Myocyte (in vitro differentiated cells): ENCODE measurements at regions not wholly inside any gene's neighbourhood (a gene's known extent, or its start where the extent isn't known, plus 50 kb on each side); places are given as distances from the start of the nearest gene placed in this dataset.
"Not testable (repeated sequence)": the region's sequence is repeated elsewhere in the genome, so short reads cannot be mapped to it uniquely, and the experiment has no call there.

ENCODE experiments used
- DNase-seq: peaks from one replicate; pipeline ENCODE4 v3.0.0-alpha.2; 2012; ENCODE audit warnings: low read depth

DNA sequence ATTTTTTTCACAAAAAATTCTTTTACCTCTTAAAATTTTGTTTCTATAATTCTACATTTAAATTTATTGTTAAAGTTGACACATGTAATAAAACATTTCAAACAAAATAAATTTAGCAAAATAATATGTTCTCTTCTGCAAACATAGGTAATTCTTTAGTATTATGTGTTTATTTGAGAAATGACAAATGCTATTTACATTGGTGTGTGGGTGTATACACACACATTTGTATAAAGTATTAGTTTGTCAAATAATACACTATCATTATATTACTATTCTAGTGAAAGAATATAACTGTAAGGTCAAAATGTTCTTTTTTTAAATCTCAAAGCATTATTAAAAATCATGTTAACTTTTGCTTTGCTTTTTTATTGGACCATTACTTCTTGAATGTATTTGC lies 1370.6 kb downstream of the SI start:
- no peak for DNase-seq

DNA sequence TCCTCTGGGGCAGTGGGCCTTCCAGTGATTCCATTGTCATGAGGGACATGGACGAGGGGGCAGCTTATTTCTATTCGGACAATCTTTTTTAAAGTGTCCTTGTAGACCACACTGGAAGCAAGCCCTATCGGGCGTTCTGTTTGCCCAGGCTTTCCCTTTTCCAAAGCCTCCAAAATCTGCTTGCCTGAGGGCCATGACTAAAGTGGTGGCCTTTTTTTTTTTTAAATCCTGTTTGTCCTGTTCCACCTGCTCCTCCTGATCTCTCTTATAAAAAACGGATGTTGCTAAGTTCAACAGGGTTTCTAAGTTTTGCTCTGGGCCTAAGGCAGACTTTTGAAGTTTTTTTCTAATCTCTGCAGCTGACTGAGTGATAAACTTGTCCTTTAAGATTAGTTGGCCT lies 1380.1 kb downstream of the SI start:
- not testable (repeated sequence) for DNase-seq

DNA sequence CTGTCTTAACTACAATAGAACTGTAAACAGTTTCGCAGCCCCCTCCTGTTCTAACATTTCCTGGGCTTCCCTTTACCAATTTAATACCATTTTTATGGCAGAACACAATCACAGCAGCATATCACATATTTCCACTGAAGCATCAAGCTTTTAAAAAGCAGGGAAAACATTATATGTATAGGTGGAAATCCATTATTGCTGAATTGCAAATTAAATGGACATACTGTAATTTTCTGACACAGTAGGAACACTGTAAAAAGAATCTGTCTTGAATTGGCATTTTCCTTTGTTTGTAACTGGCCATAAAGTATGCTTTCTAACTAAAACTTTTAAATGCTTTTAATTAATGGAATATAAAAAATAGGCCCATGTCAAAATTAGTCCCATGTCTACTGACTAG lies 1385.8 kb downstream of the SI start:
- no peak for DNase-seq

DNA sequence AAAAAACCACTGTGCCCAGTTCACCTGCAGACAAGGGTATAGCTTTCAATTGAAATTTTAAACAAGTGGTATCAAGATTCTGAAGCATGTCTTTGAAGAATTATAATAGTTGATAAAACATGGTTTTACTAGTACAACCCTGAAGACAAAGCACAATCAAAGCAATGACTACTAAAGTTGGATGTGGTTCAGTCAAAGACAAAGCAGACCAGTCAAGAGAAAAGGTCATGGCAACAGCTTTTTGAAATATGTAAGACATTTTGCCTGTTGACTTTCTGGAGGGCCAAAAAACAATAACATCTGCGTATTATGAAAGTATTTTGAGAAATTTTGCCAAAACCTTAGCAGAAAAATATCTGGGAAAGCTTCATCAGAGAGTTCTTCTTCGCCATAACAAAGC lies 1393.6 kb downstream of the SI start:
- DNase-seq = no peak

DNA sequence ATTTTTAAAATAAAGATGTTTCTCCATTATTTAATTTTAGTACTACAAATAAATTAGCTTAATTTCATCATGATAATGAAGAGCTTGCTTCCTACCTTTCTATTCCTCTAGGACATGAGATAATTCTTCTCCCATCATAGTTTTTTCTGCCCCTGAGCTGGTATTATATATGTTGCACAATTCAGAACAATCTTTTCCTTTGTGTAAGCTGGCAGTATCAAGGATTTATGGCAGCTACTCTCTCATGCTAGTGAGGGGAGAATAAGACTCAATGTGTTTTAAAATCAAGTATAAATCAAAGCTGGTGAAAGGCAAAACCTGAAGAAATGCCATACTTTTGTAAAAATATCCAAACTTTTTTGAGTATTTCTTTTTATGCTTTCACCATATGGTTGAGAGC lies 1405.3 kb downstream of the SI start:
- no peak for DNase-seq

DNA sequence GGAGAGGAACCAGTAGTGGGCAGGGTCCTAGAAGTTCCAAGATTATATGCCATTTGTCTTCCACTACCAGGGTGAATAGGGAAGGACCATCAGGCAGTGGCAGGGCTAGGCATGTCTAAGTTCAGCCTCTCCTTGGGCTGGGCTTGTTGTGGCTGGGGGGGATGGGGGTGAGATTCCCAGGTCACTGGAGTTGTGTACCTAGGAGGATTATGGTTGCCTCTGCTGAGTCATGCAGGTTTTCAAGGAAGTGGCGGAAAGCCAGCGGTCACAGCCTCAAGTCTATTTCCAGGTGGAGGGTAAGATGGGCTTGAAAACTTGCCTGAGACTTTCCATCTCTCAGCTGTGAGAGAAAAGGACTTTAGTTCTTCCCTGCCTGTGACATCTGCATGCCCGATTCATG lies 1407.1 kb downstream of the SI start:
- no peak for DNase-seq

DNA sequence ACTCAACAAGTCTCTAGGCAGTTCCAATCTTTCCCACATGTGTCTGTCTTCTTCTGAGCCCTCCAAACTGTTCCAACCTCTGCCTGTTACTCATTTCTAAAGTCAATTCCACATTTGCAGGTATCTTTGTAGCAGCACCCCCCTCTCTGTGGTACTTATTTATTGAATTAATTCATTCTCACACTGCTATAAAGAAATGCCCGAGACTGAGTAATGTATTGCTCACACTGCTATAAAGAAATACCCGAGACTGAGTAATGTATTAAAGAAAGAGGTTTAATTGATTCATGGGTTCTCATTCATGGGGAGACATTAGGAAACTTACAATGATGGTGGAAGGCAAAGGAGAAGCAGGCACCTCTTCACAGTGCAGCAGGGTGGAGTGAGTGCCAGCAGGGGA lies 1413.8 kb downstream of the SI start:
- no peak for DNase-seq

DNA sequence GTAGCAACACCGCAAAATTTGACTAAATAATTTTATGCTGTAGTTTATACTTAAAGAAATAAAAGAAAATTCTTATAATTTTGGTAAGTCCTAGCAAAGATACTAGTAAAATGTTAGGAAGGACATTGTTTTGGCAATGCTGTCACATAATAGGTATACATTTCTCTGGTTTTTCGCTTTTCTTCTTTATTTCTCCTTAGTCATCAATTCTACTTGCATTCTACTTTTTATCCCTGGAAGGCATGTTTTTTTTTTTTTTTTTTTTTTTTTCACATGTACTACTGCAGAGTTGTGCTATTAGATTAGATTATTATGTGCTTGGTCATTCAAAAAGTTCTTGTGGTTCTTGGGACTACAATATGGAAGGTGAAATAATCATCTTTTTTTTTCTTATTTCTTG lies 1421.2 kb downstream of the SI start:
- no peak for DNase-seq

DNA sequence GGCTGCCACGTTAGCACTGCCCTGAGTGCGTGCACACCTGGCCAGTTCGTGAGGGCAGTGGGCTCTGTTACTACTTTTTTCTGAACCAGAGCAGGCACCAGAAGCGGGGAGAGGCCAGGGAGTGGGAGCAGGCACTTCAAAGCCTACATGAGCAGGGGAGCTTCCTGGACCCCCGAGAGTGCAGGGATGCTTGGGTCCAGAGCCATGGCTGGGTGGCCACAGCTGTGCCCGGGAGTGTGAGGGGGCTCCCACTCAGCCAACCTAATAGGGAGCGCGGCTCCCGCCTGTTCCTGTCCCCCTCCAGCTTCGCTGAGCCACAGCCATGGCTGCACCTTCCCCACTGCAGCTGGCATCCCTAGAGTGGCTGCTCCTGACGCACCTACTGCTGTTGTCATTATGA lies 1423.3 kb downstream of the SI start:
- no peak for DNase-seq

DNA sequence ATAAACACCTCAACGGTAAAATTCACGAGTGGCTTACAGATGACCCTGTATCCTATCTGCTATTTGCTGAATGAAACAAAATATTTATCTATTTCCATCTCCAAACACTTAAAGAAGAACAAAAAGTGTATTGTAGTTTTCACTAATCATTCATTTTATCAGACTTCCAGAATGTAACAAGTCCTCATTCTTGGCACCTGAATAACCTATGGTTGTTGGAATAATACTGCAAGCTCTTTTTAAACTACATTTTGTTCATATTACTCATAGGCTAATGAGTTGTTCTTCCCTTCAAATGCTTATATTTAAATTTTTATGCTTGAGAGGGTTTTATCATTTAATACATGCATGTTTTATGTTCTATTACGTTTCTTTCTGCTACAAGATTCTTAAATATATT lies 1434.1 kb downstream of the SI start:
- DNase-seq = no peak

DNA sequence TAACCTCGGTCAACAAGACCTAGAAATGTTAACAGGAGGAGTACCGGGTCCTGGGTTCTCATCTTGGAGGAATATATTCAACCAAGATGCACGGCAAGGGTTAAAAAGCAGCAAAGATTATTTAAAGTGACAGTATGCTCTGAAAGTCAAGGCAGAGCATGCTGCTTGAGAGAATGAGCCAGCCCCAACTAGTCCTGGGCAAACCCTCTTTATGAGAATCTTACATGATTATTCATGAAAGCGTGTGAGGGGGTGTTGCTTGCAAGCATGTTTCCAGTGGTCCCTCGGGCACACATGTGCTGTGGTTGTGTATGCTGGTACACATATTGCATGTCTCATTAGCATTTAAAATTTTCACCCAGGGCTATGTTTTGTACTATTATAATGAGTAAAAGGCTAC lies 1445.6 kb downstream of the SI start:
- no peak for DNase-seq

DNA sequence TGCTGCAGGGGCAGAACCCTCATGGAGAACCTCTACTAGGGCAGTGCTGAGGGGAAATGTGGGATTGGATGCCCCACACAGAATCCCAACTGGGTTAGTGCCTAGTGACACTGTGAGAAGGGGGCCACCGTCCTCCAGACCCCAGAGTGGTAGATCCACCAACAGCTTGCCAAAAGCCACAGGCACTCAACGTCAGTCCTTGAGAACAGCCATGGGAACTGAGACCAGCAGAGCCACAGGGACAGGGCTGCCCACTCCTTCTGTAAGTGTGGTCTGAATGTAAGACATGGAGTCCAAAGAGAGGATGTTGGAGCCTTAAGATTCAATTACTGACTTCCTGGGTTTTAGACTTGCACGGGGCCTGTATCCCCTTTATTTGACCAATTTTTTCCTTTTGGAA lies 1451.5 kb downstream of the SI start:
- no peak for DNase-seq

DNA sequence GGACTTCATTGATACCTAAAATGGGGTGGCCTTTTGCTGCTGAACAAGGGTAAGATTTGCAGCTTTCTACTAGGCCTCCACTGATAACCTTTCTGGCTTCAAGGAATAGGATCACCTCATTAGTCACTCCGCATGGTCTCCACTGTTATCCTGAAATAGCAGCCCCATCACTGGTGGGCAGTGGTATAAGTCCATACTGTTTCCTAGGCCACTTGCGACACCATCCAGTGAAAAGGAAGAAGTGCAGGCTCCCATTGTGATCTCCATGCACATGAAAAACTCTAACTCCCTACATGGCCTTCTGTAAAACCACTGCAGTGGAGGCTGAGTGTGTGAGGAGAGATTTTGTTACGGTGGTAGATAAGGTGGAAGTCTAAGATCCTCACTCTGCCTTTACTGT lies 1455.9 kb downstream of the SI start:
- peak; percentile 49 for DNase-seq

DNA sequence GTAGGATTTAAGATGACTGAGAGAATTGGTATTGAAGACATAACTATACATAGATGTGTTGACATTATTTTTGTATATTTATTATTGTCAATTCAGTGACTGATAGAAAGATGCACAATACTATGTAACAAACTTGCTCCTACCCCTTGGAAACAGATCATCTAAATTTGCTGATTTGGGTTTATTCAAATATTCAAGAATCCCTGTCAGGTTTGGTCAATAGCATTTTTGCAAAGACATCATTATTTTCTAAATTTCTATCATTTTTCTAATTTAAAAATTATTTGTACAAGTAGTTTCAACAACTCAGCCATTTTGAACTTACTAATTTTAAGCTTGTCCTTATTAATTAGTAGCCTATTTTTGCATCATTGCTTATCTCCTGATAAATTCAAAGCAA lies 1463.4 kb downstream of the SI start:
- no peak for DNase-seq

DNA sequence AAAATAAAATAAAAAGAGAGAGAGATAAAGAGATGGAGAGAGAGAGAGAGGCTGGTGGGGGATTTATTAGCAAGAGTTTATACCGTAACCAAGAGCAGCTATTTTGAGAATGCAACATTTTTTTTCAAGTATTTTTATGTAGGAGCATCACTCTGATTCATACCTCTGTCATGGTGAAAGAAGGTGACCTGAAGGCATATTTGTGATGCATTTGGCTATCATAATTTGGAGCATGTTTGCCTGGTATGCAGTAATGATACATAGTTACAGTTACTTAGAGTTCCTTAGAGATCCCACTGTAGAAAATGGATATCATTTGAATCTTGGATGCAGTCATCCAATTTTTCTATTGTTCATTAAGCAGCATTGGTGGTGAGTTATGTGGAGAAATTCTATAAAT lies 1472.4 kb downstream of the SI start:
- DNase-seq = no peak

DNA sequence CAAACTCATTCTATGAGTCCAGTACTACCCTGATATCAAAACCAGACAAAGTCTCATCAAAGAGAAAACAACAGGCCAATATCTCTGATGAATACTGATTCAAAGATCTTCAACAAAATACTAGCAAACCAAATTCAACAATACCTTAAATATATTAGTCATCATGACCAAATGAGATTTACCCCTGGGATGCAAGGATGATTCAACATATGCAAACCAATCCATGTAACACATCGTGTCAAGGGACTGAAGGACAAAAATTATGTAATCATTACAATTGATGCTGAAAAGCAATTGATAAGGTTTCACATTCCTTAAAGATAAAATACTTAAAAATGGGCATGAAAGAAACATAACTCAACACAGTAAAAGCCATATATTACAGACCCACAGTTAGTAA lies 1476.9 kb downstream of the SI start:
- no peak for DNase-seq

DNA sequence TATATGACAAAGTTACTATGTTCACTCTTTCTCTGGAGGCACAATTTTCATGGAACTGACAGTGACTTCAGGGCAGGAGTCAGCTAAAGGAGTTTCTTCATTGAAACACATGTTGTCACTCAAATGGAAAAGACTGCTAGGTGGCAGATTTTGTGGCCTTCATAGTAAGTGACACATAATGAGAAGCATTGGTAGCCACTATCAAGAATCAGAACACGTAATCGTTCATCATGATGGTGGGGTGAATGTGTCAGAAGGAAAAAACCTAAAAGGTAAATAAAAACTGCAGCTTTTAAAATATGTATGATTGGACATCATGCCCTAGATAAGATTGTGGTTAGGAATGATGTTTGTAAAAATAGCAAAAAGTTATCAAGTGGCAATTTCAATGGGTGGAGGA lies 1491.0 kb downstream of the SI start:
- DNase-seq = no peak

DNA sequence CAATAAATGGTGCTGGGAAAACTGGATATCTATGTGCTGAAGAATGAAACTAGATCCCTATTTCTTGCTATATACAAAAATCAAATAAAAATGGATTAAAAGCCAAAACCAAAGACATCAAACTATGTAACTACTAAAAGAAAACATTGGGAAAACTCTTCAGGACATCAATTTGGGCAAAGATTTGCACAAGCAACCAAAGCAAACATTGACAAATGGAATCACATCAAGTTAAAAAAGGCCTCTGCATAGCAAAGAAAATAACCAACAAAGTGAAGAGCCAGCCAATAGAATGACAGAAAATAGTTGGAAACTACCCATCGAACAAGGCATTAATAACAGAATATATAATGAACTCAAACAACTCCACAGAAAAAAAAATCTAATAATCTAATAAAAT lies 1495.3 kb downstream of the SI start:
- DNase-seq = no peak

DNA sequence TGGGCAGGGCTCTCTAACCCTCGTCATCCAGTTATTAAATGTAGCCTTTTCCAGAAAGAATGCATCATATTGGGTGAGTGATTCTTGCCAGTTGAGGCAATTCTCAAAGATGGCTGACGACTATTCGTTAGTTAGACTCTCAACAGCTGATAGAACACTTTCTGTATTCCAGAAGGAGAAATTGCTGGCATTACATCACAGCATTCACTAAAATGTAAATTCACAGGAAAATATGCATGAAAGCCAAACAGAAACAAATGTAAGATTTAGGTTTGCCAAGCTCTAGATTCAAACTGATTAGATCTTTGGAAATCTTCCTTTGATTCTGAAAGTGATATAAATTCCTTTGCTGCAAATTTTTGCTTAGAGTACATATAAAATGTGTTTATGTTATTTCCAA lies 1501.0 kb downstream of the SI start:
- DNase-seq = no peak

DNA sequence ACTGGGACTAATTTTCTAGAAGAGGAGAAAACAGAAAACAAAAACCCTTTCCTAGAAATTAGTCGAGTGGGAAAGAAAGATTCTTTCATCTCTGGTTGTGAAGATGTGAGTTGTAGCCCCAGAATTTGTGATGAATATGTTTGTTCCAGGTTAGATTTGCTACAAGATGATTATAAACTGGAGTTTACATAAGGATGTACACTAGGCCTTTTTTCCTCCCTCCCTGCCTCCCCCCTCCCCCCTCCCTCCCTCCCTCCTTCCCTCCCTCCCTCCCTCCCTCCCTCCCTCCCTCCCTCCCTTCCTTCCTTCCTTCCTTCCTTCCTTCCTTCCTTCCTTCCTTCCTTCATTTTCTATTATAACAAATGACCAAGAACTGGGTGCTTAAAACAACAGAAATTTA lies 1502.0 kb downstream of the SI start:
- DNase-seq = no peak

DNA sequence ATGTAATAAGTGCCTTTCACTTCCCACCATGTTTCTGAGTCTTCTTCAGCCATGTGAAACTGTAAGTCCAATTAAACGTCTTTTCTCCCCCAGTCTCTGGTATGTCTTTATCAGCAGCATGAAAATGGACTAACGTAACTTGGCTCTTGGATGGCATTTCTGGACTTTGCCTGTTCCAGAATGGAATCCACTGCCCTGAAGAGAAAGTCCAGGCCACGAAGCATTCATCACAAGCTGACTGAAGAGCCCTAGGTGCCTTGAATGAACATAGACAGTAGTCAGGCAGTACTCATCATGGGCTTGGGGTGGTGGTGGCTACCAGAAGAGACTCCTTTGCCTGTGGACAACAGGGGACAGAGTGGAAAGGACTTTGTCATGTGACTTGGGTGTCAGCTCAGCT lies 1505.0 kb downstream of the SI start:
- DNase-seq = no peak

DNA sequence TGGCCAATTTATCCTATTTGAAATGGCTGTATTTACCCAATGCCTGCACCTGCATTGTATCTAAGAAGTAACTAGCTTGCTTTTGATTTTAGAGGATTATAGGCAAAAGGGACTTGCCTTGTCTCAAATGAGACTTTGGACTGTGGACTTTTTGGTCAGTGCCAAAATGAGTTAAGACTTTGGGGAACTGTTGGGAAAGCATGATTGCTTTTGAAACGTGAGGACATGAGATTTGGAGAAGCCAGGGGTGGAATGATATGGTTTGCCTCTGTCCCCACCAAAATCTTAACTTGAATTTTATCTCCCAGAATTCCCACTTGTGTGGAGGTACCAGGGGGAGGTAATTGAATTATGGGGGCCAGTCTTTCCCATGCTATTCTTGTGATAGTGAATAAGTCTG lies 1505.4 kb downstream of the SI start:
- no peak for DNase-seq

DNA sequence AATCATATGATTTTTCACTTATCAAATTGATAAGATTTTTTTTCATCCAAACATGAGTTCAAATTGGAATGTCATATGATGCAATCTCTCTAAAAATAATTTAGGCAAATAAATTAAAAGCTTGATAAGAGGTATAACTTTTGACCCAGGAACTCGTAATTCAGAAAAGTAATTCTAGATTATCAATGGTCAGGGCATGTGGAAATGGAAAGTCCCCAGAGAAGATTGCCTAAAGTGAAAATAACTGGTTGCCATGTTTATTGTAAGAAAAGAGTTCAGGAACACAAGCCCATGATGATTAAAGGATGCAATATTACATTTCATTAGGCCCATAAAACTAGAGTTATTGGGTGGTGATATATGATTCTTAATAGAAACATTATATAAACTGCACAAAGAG lies 1514.8 kb downstream of the SI start:
- DNase-seq = no peak

DNA sequence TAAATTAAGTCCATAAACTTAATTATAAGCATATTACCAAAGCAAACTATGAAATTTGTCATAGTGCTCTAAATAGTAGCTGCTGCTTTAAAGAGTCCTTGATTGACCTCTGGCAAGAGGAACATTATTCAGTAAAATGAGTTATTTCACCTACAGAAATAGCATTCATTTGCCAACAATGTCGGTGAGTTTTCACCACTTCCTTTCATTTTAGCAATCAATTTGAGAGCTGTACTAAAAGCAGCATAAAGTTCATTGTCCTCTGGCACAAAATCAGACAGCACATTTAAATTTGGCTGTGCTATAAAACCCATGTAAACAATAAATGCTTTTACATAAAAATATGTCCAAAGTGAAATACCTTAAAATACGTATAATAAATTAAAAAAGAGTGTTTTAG lies 1515.7 kb downstream of the SI start:
- no peak for DNase-seq

DNA sequence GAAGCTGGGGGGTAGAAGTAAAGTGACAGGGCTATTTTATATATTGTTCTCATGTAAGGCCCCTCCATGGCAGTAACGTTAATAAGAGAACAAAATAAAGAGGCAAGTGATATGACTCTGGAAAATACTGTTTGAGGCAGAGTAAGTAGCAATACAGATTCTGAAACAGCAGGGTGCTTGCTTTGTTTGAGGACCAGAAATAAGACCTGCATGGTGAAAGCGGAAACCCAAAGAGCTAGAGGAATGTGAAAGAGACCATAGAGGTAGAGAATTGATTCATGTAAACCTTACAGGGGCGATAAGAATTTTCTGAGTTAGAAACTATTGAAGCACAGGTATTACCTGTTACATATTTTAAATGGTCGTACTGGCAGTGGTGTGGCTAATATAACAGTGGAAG lies 1517.1 kb downstream of the SI start:
- no peak for DNase-seq
